ENCODE measurements at regions not wholly inside any gene's neighbourhood (a gene's known extent, or its start where the extent isn't known, plus 50 kb on each side); places are given as distances from the start of the nearest gene placed in this dataset.

GRCh38 chr17:71792966-71793365 lies 327.9 kb upstream of the SOX9 start:
- BruUV-seq (replicated peaks) = no TSS peak
- ChIA-PET POLR2A (no interaction called here), CTCF (no interaction called here)
- H2AFZ ChIP-seq (ENCODE audit: low read depth, low read length) = no peak overlapping the region
- DNase-seq (ENCODE audit: low read depth, low spot score) = no peak
- H3K9ac ChIP-seq (replicated peaks; ENCODE audit: extremely low read depth, insufficient read depth, low read length) = no peak overlapping the region
- intact Hi-C loops (cut with micrococcal nuclease) = no loop called here
- H3K27ac ChIP-seq (ENCODE audit: insufficient read depth, low read depth, low read length) = no peak overlapping the region
- no peaks in the 10 kb centered on the region for H4K20me1 ChIP-seq (replicated peaks; ENCODE audit: control insufficient read depth, extremely low read depth, insufficient read depth, low read length)
- H3K79me2 ChIP-seq (ENCODE audit: control insufficient read depth, insufficient read depth, low read length) = no peaks in the 10 kb centered on the region
- no peaks in the 10 kb centered on the region for H3K36me3 ChIP-seq (ENCODE audit: control insufficient read depth in 2 of 2, extremely low read depth in 1 of 2, insufficient read depth in 2 of 2, low read length in 2 of 2)
- TF ChIP-seq EZH2 (IDR thresholded peaks at IDR 0.05; ENCODE audit: borderline replicate concordance, low read depth, low read length, severe bottlenecking) = no peak
- TF ChIP-seq FOS (IDR thresholded peaks at IDR 0.05; ENCODE audit: borderline replicate concordance, insufficient read depth, low read length) = no peak
- no peak for TF ChIP-seq MYC (IDR thresholded peaks at IDR 0.05; ENCODE audit: low read depth, low read length)
- TF ChIP-seq POLR2AphosphoS5 (IDR thresholded peaks at IDR 0.05; ENCODE audit: insufficient read depth, low read depth, low read length) = no peak
- TF ChIP-seq MAX (IDR thresholded peaks at IDR 0.05; ENCODE audit: insufficient read depth, insufficient read length) = no peak
- no peak for TF ChIP-seq CTCF (IDR thresholded peaks at IDR 0.05; ENCODE audit: extremely low read depth in 1 of 2, insufficient read depth in 1 of 2, low read depth in 1 of 2, low read length in 2 of 2)
- no peak for TF ChIP-seq GATA2 (IDR thresholded peaks at IDR 0.05; ENCODE audit: insufficient read depth, insufficient read length, low read depth, low read length)
- TF ChIP-seq POLR2A (IDR thresholded peaks at IDR 0.05; ENCODE audit: low read depth, low read length) = no peak
- TF ChIP-seq JUN (IDR thresholded peaks at IDR 0.05; ENCODE audit: borderline replicate concordance, insufficient read depth, insufficient read length, low read depth) = no peak
- H3K9me1 ChIP-seq (replicated peaks; ENCODE audit: control insufficient read depth, extremely low read depth, insufficient read depth, low read length) = no peaks in the 10 kb centered on the region
- H3K4me2 ChIP-seq (ENCODE audit: insufficient read depth, low read length) = no peak overlapping the region
- FAIRE-seq = no peak
- no peak overlapping the region for H3K4me3 ChIP-seq (replicated peaks in 1 of 3; ENCODE audit: insufficient read depth in 1 of 3, low read depth in 1 of 3, low read length in 3 of 3)
- dilution Hi-C loops (cut with MboI; ENCODE audit: extremely low pct_ligation_motif_present, low sequenced_read_pairs) = no loop called here
- H3K27me3 ChIP-seq (ENCODE audit: control insufficient read depth in 2 of 2, insufficient read depth in 2 of 2, low read length in 2 of 2) = no peaks in the 10 kb centered on the region
- H3K9me3 ChIP-seq (replicated peaks; ENCODE audit: control insufficient read depth, insufficient read depth, low read length) = peaks cover 2% of the 10 kb centered on the region
- H3K4me1 ChIP-seq (ENCODE audit: control insufficient read depth, extremely low read depth, insufficient read depth, low read length) = no peaks in the 10 kb centered on the region

All from endothelial cell of umbilical vein (primary cell).